HEK293 (cell line): ENCODE measurements at regions not wholly inside any gene's neighbourhood (a gene's known extent, or its start where the extent isn't known, plus 50 kb on each side); places are given as distances from the start of the nearest gene placed in this dataset.

ENCODE experiments used
- CTCF ChIP-seq: fragments of 450-650 bp; formaldehyde crosslinking; IDR thresholded peaks from 2 replicates; pipeline ENCODE4 v1.5.1; 2016; ENCODE audit warnings: missing biosample characterization, missing genetic modification characterization
- PRDM1 ChIP-seq: fragments of 450-650 bp; formaldehyde crosslinking; IDR thresholded peaks from 2 replicates; pipeline ENCODE4; 2016; ENCODE audit warnings: missing biosample characterization, missing genetic modification characterization
- ZFHX2 ChIP-seq: fragments of 450-650 bp; formaldehyde crosslinking; conservative IDR thresholded peaks from 2 replicates; pipeline ENCODE4 v1.5.1; 2016; ENCODE audit warnings: missing biosample characterization, missing genetic modification characterization
- ZNF488 ChIP-seq: fragments of 450-650 bp; formaldehyde crosslinking; IDR thresholded peaks from 2 replicates; pipeline ENCODE4 v1.5.1; 2016; ENCODE audit warnings: missing biosample characterization, missing genetic modification characterization

- TF ChIP-seq PRDM1 (tag by site-specific recombination) = no peak
- TF ChIP-seq CTCF = no peak
- no peak for TF ChIP-seq ZFHX2
- TF ChIP-seq ZNF488 (tag by site-specific recombination) = no peak
Measured at GRCh38 chr14:55848964-55849363, 269.0 kb downstream of the KTN1 start.
